CD14-positive monocyte (primary cell): ENCODE measurements at regions not wholly inside any gene's neighbourhood (a gene's known extent, or its start where the extent isn't known, plus 50 kb on each side); places are given as distances from the start of the nearest gene placed in this dataset.
"Not testable (repeated sequence)": the region's sequence is repeated elsewhere in the genome, so short reads cannot be mapped to it uniquely, and the experiment has no call there.

Experiments used
- DNase-seq, 3 donors: peaks; one replicate each; pipeline ENCODE4 v3.0.0-alpha.2; 2011 to 2022
- H2AFZ ChIP-seq: 2 replicates; pipeline ENCODE4 v1.6.0; 2012; ENCODE audit warnings: mild to moderate bottlenecking, low read depth, low read length, inconsistent platforms; ENCODE audit not compliant: insufficient read depth, poor library complexity, severe bottlenecking
- H3K27ac ChIP-seq, 2 donors: 1 replicate in 1 of 2; 2 replicates in 1 of 2; pipeline ENCODE4 v1.5.1; 2012 to 2013; ENCODE audit warnings: low read length in 2 of 2, control low read depth in 1 of 2, inconsistent platforms in 1 of 2, low read depth in 1 of 2, mild to moderate bottlenecking in 1 of 2
- H3K27me3 ChIP-seq, 2 donors: one replicate each; pipeline versions ENCODE4 v1.6.0 to v1.6.1; 2011 to 2013; ENCODE audit warnings: low read length in 2 of 2; ENCODE audit not compliant: control insufficient read depth in 2 of 2, insufficient read depth in 2 of 2
- H3K36me3 ChIP-seq, 2 donors: replicated peaks in 1 of 2; 1 replicate in 1 of 2; 2 replicates in 1 of 2; pipeline versions ENCODE4 v1.5.1 to v1.6.1; 2012 to 2013; ENCODE audit warnings: low read length in 2 of 2, control low read depth in 1 of 2, inconsistent platforms in 1 of 2, mild to moderate bottlenecking in 1 of 2; ENCODE audit not compliant: insufficient read depth in 2 of 2, control insufficient read depth in 1 of 2
- H3K4me1 ChIP-seq, 2 donors: 1 replicate in 1 of 2; 2 replicates in 1 of 2; pipeline versions ENCODE4 v1.5.1 to v1.6.1; 2012 to 2013; ENCODE audit warnings: low read length in 2 of 2, control low read depth in 1 of 2, inconsistent platforms in 1 of 2, mild to moderate bottlenecking in 1 of 2, moderate library complexity in 1 of 2; ENCODE audit not compliant: insufficient read depth in 2 of 2, control insufficient read depth in 1 of 2
- H3K4me2 ChIP-seq: replicated peaks from 2 replicates; pipeline ENCODE3; 2012; ENCODE audit warnings: low read length, moderate library complexity, mild to moderate bottlenecking; ENCODE audit not compliant: poor library complexity, severe bottlenecking; ENCODE audit errors: extremely low read depth
- H3K4me3 ChIP-seq, 3 experiments: fragments of 200-600 bp in 1 of 3; sonication (generic) in 1 of 3; replicated peaks in 1 of 3; 1 replicate in 2 of 3; 2 replicates in 1 of 3; pipeline ENCODE4 v1.5.1; 2011 to 2013; ENCODE audit warnings: low read length in 3 of 3, mild to moderate bottlenecking in 3 of 3, control low read depth in 2 of 3, low read depth in 2 of 3, inconsistent platforms in 1 of 3, moderate library complexity in 1 of 3
- H3K79me2 ChIP-seq: 2 replicates; pipeline ENCODE4 v1.6.0; 2012; ENCODE audit warnings: mild to moderate bottlenecking, control low read depth, inconsistent platforms, low read length, moderate library complexity; ENCODE audit not compliant: insufficient read depth
- H3K9ac ChIP-seq: 2 replicates; pipeline ENCODE4 v1.6.0; 2017; ENCODE audit warnings: low read length, mild to moderate bottlenecking; ENCODE audit not compliant: insufficient read depth, poor library complexity, severe bottlenecking
- H3K9me3 ChIP-seq, 2 donors: replicated peaks in 1 of 2; 1 replicate in 1 of 2; 2 replicates in 1 of 2; pipeline versions ENCODE4 v1.5.1 to v1.6.1; 2012 to 2013; ENCODE audit warnings: low read length in 2 of 2, control low read depth in 1 of 2; ENCODE audit not compliant: control insufficient read depth in 1 of 2, insufficient read depth in 1 of 2
- H4K20me1 ChIP-seq: 2 replicates; pipeline ENCODE4 v1.6.0; 2012; ENCODE audit warnings: mild to moderate bottlenecking, low read length, control low read depth, moderate library complexity; ENCODE audit not compliant: insufficient read depth
- H3K27ac Mint-ChIP-seq, 7 donors: one replicate each; pipeline ENCODE4 v1.8.0; 2020; ENCODE audit warnings: mild to moderate bottlenecking in 7 of 7, mixed read lengths in 7 of 7, moderate library complexity in 6 of 7, inconsistent platforms in 2 of 7
- H3K27me3 Mint-ChIP-seq, 3 donors: one replicate each; pipeline ENCODE4 v1.8.0; 2021 to 2022; ENCODE audit warnings: low read depth in 3 of 3, mild to moderate bottlenecking in 3 of 3, mixed read lengths in 3 of 3, moderate library complexity in 3 of 3, inconsistent platforms in 1 of 3
- H3K36me3 Mint-ChIP-seq, 2 donors: one replicate each; pipeline ENCODE4 v1.8.0; 2020; ENCODE audit warnings: mixed read lengths in 2 of 2, inconsistent platforms in 1 of 2, mild to moderate bottlenecking in 1 of 2
- H3K4me1 Mint-ChIP-seq: one replicate; pipeline ENCODE4 v1.8.0; 2020; ENCODE audit warnings: mild to moderate bottlenecking, mixed read lengths
- H3K4me3 Mint-ChIP-seq, 2 donors: one replicate each; pipeline ENCODE4 v1.8.0; 2020; ENCODE audit warnings: mild to moderate bottlenecking in 2 of 2, mixed read lengths in 2 of 2, moderate library complexity in 1 of 2
- H3K9me3 Mint-ChIP-seq, 7 donors: one replicate each; pipeline ENCODE4 v1.8.0; 2020 to 2022; ENCODE audit warnings: mixed read lengths in 7 of 7, mild to moderate bottlenecking in 6 of 7, moderate library complexity in 6 of 7, inconsistent platforms in 2 of 7
- WGBS: methylation state at CpG from one replicate; pipeline ENCODE4 v1.1.5; 2013; ENCODE audit warnings: missing lambda C conversion rate; ENCODE audit not compliant: insufficient coverage; 5-methylcytosine and 5-hydroxymethylcytosine counted together
- intact Hi-C, 2 donors: fragments of 100-400 bp; cut with micrococcal nuclease; formaldehyde crosslinking; loops; one replicate each; pipeline versions ENCODE4 v1.15.0 to v1.15.1; 2023
- TF ChIP-seq, protein P1 (sequence below): fragments of 200-600 bp; IDR thresholded peaks from one replicate; pipeline ENCODE4 v1.8.0; 2022; ENCODE audit warnings: antibody characterized with exemption, mild to moderate bottlenecking

DNA sequence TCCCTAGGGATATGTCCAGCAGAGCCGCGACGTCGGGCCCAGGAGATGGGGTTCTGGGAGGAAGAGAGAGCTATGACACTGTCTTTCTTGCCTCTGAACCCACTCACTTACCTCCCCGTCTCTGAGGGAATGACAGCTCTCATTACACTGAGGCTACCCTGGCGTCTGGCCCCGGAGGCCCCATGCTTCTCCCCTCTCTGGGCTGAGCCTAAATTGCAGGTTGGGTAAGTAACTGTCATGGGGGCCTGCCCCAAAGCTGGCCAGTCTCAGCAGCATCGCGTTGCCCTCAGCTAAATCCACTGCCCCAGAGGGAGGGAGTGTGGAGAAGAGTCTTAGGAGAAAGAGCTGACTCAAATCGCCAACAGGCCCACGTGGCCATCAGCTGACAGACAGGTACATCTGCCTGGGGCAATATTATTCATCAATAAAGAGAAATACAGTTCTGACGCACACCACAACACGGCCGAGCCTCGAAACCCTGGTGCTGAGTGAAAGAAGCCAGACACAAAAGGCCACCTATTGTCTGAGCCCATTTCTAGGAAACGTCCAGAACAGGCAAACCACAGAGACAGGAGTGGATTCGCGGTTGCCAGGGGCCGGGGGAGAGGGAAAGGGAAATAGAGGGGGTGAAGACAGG lies 156.4 kb downstream of the C16orf95 start:
- Mint-ChIP-seq H3K36me3 (no peaks in the 10 kb centered on the region), H3K9me3 (peaks cover 0 to 2% (median 0%) of the 10 kb centered on the region in 7 donors), H3K4me3 (no peak overlapping the region), H3K27ac (peak overlapping the region in 1 of 7 donors; percentile 55), H3K27me3 (peaks cover 0 to 11% (median 8%) of the 10 kb centered on the region in 3 donors), H3K4me1 (no peaks in the 10 kb centered on the region)
- intact Hi-C loops: no loop called here
- H3K4me1 ChIP-seq: no peaks in the 10 kb centered on the region
- H3K9ac ChIP-seq: no peak overlapping the region
- no peak overlapping the region for H2AFZ ChIP-seq
- no peaks in the 10 kb centered on the region for H4K20me1 ChIP-seq
- H3K9me3 ChIP-seq: no peaks in the 10 kb centered on the region
- no peaks in the 10 kb centered on the region for H3K27me3 ChIP-seq
- H3K4me3 ChIP-seq: no peak overlapping the region
- H3K27ac ChIP-seq: no peak overlapping the region
- no peaks in the 10 kb centered on the region for H3K79me2 ChIP-seq
- WGBS: 56% methylated on average over 7 of the region's 19 CpGs
- TF ChIP-seq, protein P1, sequence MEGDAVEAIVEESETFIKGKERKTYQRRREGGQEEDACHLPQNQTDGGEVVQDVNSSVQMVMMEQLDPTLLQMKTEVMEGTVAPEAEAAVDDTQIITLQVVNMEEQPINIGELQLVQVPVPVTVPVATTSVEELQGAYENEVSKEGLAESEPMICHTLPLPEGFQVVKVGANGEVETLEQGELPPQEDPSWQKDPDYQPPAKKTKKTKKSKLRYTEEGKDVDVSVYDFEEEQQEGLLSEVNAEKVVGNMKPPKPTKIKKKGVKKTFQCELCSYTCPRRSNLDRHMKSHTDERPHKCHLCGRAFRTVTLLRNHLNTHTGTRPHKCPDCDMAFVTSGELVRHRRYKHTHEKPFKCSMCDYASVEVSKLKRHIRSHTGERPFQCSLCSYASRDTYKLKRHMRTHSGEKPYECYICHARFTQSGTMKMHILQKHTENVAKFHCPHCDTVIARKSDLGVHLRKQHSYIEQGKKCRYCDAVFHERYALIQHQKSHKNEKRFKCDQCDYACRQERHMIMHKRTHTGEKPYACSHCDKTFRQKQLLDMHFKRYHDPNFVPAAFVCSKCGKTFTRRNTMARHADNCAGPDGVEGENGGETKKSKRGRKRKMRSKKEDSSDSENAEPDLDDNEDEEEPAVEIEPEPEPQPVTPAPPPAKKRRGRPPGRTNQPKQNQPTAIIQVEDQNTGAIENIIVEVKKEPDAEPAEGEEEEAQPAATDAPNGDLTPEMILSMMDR: no peak
- no peak overlapping the region for H3K4me2 ChIP-seq
- no peaks in the 10 kb centered on the region for H3K36me3 ChIP-seq
- DNase-seq: no peak

DNA sequence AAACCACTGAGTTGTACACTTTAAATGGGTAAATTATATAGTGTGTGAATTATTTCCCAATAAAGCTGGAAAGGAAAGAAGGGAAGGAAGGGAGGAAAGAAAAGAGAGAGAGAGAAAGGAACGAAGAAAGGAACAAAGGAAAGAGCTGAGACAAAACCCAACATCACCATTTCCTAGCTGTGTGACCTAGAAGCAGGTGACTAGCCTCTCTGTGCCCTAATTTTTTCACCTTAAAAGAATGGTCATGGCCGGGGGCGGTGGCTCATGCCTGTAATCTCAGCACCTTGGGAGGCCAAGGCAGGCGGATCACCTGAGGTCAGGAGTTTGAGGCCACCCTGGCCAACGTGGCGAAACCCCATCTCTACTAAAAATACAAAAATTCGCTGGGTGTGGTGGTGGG lies 155.8 kb downstream of the C16orf95 start:
- intact Hi-C loops, H3K9me3 Mint-ChIP-seq, H4K20me1 ChIP-seq, H3K4me3 ChIP-seq, H3K27ac Mint-ChIP-seq, H3K4me2 ChIP-seq, H3K36me3 ChIP-seq, H3K4me1 ChIP-seq, H3K4me3 Mint-ChIP-seq, H3K27me3 ChIP-seq, H3K79me2 ChIP-seq, H3K27ac ChIP-seq, H3K36me3 Mint-ChIP-seq, H3K4me1 Mint-ChIP-seq, H2AFZ ChIP-seq, DNase-seq, H3K9ac ChIP-seq, H3K9me3 ChIP-seq: not testable (repeated sequence)
- peaks cover 0 to 13% (median 8%) of the 10 kb centered on the region in 3 donors for H3K27me3 Mint-ChIP-seq
- WGBS: 86% methylated on average over 2 of the region's 7 CpGs
